ENCODE measurements at regions not wholly inside any gene's neighbourhood (a gene's known extent, or its start where the extent isn't known, plus 50 kb on each side); places are given as distances from the start of the nearest gene placed in this dataset.
A peak's percentile ranks its signal among the peaks of the same experiment; 100 is the strongest.

DNA sequence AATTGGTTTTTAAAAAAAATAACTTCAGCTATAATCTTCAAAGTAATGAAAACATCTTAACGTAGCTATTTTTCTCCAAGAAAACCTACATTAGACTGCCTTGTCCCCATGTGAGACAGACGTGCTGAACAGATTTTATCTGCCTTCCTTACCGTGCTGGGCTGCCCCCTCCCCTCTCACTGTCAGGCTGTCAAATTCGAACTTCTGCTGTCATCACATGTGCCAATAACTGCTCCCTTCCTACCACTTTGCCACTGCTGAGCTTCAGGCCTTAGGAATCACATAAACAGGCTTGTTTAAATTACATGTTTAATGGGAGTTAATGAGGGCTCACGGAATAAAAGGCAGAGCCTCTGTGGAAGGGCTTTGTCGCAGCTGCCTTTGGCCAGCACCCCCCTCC, 77.0 kb upstream of the NHSL1 start:
- Histone ChIP-seq H3K23me2 (ENCODE audit: insufficient read length, low read depth, low read length, poor library complexity, severe bottlenecking) (peaks cover 9% of the 10 kb centered on the region), H3K56ac (ENCODE audit: insufficient read length, low read depth, low read length) (no peak overlapping the region), H2BK20ac (ENCODE audit: low read depth, low read length, poor library complexity, severe bottlenecking) (no peak overlapping the region), H3K79me1 (ENCODE audit: insufficient read depth, low read depth, low read length, poor library complexity, severe bottlenecking) (no peaks in the 10 kb centered on the region), H3K27ac (ENCODE audit: insufficient read length, low read depth, low read length) (no peak overlapping the region), H4K5ac (ENCODE audit: insufficient read length, low read depth, low read length) (no peak overlapping the region), H2BK15ac (ENCODE audit: low read depth, low read length) (no peak overlapping the region), H3K79me2 (ENCODE audit: insufficient read depth, low read length) (peaks cover 2% of the 10 kb centered on the region; the same call in 1 of the 2 replicates), H4K91ac (ENCODE audit: insufficient read length, low read depth, low read length) (no peak overlapping the region), H3K14ac (ENCODE audit: insufficient read depth, low read length) (no peak overlapping the region), H2BK5ac (ENCODE audit: insufficient read length, low read length) (no peak overlapping the region), H4K8ac (replicated peaks; ENCODE audit: insufficient read length, low read depth, low read length) (no peak overlapping the region), H2AFZ (ENCODE audit: low read length) (no peak overlapping the region), H3K27me3 (ENCODE audit: insufficient read depth, low read length) (no peaks in the 10 kb centered on the region), H3T11ph (ENCODE audit: low read length) (no peak overlapping the region), H2BK12ac (ENCODE audit: insufficient read length, low read depth, low read length) (no peak overlapping the region), H3K9me3 (ENCODE audit: control insufficient read depth, low read depth, low read length) (no peaks in the 10 kb centered on the region), H3K18ac (ENCODE audit: insufficient read length, low read depth, low read length) (no peak overlapping the region), H3K23ac (ENCODE audit: insufficient read length, low read depth, low read length) (no peak overlapping the region), H4K20me1 (ENCODE audit: control insufficient read depth, insufficient read depth, insufficient read length) (no peaks in the 10 kb centered on the region), H2BK120ac (ENCODE audit: low read depth, low read length, poor library complexity, severe bottlenecking) (no peak overlapping the region), H2AK5ac (ENCODE audit: insufficient read length, low read length) (no peak overlapping the region), H3K4ac (ENCODE audit: low read depth, low read length) (no peak overlapping the region), H3K9ac (ENCODE audit: extremely low read depth, insufficient read length, low read length) (no peak overlapping the region), H3K4me1 (ENCODE audit: insufficient read depth, low read length) (peaks cover 11% of the 10 kb centered on the region), H3K4me2 (ENCODE audit: insufficient read depth, insufficient read length, low read length) (no peak overlapping the region)
- no peaks in the 10 kb centered on the region for H3K9me3 Mint-ChIP-seq
- no peak overlapping the region for H3K4me3 Mint-ChIP-seq
- H3K36me3 Mint-ChIP-seq (ENCODE audit: insufficient read depth in 1 of 3, low read depth in 3 of 3), result no peaks in the 10 kb centered on the region
- no peak for TF ChIP-seq CTCF (conservative IDR thresholded peaks at IDR 0.05)
- no peak for DNase-seq
- peaks cover 33 to 44% of the 10 kb centered on the region in 2 experiments for H3K4me1 Mint-ChIP-seq
- H3K27ac Mint-ChIP-seq, result peak overlapping the region in 2 of 3 experiments; percentile 75 to 82; a peak in 3 of 7 replicates
- no peaks in the 10 kb centered on the region for H3K27me3 Mint-ChIP-seq (ENCODE audit: low read depth)
- WGBS (ENCODE audit: extremely low coverage, insufficient read length, low lambda C conversion rate), result no CpG with 5 or more reads among the region's 6 CpGs
